ENCODE measurements at regions not wholly inside any gene's neighbourhood (a gene's known extent, or its start where the extent isn't known, plus 50 kb on each side); places are given as distances from the start of the nearest gene placed in this dataset.

DNA sequence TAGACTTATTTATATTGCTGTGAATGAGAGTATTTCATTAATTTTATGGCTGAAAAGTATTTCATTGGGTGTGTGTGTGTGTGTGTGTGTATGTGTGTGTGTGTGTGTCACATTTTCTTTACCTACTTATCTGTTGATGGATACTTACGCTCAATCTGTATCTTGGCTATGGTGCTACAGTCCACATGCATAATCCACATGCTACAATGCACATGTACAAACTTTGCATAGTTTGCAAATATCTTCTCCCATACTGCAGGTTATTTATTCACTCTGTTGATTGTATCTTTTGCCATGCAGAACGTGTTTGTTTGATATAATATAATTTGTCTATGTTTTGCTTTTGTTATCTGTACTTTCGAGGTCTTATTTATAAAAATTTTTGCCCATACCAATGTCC lies 167.8 kb downstream of the RAB28 start:
- no peak for DNase-seq

DNA sequence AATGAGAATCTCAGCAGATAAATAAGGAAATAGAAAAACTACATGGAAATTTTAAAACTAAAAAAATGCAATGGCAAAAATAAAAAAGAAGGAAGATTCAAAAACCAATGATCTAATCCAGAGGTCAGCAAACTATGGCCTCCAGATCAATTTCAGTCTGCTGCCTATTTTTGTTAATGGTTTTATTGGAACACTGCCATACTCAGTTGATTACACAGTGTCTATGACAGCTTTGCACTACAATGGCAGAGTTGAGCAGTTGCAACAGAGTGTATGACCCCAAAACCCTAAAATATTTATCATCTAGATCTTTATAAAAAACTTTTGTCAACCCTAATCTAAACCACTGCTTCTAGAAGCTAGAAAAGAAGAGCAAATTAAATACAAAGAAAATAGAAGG lies 170.3 kb downstream of the RAB28 start:
- no peak for DNase-seq

DNA sequence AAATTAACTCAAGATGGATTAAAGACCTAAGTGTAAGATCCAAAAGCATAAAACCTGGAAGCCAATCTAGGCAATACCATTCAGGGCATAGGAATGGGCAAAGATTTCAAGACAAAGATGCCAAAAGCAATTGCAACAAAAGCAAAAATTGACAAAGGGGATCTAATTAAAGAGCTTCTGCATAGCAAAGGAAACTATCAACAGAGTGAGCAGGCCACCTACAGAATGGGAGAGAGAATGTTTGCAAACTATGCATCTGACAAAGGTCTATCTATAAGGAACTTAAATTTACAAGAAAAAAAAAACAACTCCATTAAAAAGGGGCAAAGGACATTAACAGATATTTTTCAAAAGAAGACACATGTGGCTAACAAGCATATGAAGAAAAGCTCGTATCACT lies 171.9 kb downstream of the RAB28 start:
- no peak for DNase-seq

DNA sequence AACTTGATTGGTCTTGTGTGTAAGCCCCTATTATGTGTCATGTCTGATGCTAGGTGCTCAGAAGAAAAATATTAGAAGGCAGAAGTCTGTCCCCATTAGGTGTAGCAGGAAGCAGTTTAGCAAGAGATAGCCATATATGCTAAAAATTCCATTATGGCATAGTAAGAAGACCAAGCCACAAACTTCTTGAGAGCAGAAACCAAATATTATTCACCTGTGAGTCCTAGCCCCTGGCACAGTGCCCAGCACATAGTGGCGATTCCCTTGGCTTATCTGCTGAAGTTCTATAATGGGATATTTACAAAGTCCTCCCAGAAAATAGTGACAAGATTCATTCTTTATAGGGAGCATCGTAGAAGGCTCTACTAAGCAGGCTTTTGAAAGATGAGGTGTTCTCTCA lies 174.4 kb downstream of the RAB28 start:
- DNase-seq: no peak

DNA sequence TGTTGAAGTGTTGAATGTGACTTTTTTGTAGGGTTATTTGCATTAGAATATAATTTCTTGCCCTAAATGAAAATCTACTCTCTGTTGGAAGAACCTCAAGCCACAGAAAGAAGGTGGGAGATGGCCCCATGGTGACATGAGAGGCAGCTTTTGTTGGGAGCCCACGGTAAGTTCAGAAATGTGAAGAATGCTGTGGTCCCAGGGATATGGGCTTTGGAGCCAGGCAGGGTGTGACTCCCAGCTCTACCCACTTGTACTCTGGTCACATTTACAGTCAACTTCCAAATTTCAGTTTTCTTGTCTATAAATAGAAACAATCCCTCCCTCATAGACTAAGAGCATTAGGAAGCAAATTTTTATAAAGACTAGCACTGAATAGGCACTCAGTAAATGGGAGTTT lies 177.8 kb downstream of the RAB28 start:
- no peak for DNase-seq

DNA sequence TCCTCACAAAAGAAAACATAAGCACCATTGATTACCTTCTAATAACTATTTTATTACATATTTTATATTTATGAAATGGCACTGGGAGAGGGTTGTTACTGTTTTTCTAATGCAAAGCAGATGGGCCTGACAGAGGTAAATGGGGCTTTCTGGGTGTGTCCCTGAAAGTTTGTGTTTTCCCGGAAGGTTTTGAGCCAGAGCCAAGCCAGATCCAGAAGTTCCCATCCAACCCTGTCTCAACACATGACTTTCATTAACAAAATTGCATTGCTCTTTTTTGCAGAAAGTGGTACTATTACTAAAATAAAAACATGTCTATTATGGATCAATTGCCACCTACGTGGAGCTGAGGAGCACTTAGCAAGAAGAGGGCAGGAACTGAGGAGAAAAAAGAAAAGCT lies 181.3 kb downstream of the RAB28 start:
- DNase-seq: no peak

DNA sequence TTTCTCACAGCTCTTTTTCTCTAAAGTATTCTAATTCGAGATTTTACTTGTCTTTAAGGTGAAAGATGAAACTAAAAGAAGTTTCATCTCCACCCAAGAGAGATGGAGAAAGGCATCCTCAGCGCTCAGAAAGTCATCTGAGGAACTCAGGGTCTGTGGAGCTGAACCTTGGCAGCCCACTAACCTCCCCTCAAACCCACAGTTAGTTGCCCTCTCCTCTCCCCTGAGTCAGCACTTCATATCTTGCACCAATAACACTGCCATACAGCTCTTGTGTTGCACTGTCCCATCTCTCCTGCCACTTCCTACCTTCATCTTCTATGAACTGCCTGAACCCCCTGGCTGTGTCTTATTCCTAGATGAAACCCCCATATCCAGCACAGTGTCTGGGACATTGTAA lies 184.8 kb downstream of the RAB28 start:
- DNase-seq: no peak

DNA sequence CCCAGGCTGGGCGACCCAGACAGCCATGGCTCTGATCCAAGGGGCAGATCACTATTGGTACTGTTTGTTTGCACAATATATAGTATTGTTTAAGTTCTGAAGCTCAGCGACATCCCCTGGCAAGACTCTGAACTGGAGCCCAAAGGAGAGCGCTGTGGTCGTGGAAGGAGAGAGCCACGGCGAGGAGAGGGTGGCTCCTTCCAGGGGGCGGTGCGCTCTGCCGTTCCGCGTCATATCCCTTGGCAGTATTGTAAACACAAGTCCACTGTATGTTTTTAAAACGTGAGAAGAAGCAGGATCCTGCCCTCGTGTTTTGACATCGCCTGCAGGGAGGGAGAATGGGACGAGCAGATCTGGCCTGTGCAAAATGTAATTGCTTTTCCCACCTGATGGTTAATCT lies 185.5 kb downstream of the RAB28 start:
- no peak for DNase-seq

DNA sequence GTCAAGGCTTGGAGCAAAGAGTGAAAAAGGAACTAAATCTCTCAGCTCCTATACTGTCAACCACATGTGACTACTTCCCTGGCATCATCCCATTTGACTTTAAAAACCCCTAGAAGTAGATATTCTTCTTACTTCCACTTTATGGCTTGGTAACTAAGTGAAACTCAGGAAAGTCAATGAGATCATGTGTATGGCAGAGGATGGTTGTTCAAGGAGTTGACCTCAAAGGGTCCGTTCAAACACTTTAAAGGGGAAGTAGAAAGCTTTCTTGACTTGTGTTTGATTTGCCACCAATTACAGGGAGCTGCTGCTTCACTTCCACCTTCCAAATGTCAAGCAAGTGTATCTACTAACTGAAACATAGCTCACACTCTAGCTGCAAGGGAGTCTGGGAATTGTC lies 187.2 kb downstream of the RAB28 start:
- DNase-seq: no peak

DNA sequence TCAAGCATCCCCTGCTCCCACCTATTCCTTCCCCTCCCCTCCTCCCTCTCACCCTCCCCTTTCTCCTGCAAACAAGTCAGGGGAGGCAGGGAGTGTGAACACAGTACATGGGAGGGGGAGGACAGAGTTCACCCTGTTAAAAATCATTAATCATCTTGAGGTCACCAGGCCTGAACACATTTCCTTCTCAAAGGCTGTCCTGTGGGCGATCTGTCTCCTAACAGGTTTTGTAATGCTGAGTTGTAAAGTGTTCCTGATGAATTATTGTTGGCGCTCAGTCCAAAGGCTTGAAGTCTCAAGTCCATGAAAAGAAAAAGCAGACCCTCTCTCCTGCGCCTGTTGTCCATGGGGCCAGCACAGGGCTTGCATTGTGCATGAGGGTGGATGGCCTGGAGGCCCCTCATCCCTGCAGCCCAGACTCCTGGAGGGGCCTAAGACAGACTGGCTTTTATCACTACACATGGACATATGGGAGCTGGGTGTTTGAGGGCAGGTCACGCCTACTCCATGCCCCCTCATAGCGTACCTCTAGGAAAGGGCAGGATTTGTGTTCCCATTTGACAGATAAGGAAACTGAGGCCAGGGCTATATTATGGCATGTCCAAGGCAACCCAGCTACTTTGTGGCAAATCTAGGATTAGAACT lies 189.1 kb downstream of the RAB28 start:
- DNase-seq: no peak

DNA sequence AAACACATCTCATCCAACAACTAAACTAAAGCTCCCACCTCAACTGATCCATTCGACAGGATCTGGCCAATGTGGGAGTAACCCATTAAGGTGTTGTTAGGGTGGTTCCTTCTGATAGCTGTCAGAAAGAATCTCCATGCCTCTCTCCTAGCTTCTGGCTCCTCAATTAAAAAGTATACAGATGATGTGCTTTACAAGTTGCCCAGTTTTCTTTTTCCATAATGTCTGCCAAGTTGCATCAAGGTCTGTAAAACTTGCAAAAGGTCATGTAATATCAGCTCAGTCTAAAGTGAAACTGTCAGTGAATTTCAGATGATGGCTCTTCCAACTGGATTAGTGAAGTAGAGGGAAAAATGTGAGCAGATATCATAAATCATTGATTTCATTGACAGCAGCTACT lies 191.8 kb downstream of the RAB28 start:
- DNase-seq: no peak

DNA sequence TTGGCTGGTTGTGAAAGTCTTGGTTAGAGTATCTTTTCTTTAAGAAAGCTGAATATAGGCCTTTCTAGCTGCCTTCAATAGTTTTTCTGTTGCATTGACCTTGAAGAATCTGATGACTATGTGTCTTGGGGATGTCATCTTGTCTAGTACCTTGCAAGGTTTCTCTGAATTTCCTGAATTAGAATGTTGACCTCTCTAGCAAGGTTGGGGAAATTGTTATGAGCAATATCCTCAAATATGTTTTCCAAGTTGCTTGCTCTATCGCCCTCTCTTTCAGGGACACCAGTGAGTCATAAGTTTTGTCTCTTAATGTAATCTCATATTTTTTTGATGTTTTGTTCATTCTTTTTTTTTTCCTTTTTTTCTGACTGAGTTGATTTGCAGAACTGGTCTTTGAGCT lies 194.7 kb downstream of the RAB28 start:
- DNase-seq: no peak

DNA sequence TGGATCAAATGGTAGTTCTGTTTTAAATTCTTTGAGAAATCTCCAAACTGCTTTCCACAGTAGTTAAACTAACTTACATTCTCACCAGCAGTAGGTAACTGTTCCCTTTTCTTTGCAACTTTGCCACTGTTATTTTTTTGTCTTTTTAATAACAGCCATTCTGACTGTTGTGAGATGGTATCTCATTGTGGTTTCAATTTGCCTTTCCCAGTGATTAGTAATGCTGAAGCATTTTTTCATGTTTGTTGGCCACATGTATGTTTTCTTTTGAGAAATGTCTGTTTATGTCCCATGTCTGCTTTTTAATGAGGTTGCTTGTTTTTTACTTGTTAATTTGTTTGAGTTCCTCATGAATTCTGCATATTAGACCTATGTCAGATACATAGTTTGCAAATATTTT lies 198.8 kb downstream of the RAB28 start:
- DNase-seq: no peak

DNA sequence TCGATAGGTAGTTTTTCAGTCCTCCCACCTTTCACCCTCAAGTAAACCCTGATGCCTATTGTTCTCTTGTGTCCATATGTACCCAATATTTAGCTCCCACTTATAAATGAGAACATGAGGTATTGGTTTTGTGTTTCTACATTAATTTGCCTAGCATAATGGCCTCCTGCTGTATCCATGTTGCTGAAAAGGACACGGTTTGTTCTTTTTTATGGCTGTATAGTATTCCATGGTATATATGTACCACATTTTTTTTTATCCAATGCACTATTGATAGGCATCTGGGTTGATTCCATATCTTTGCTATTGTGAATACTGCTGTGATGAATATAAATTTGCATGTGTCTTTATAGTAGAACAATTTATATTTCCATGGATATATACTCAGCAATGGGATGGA lies 199.2 kb downstream of the RAB28 start:
- DNase-seq: no peak

DNA sequence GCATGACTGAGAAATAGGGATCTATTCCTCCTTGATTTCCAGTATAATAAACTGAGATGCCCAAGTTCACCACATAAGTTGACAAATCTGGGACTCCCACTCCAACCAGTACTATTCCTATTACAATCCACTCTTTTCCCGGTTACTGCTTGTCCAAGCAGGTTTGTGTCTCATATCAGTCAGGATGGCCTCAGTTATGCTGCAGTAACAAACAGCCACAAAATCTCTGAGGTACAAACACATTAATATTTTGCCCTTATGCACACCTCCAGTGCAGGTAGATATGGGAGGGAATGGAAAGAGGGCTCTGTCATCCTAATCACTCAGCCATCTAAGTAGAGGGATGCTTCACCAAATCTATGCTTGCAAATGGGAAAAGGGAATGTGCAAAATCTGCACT lies 207.8 kb downstream of the RAB28 start:
- DNase-seq: no peak

DNA sequence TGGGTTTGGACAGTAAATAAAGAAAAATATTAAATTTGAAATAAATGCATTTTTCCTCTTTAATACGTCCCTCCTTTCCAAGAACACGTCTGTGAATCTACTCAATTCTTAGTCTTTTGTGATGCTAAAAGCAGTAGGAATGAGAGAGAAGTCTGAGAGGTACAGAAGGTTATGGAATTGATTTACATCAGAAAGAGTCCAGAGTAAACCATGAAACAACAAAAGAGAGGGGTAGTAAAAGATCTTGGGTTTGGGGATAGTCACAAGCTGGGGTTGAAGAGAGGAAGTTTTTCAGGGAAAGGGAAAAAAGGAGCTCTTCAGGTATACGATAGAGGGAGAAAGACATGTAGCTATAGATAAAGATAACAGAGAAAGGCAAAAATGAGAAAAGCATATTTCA lies 215.4 kb downstream of the RAB28 start:
- DNase-seq: no peak

DNA sequence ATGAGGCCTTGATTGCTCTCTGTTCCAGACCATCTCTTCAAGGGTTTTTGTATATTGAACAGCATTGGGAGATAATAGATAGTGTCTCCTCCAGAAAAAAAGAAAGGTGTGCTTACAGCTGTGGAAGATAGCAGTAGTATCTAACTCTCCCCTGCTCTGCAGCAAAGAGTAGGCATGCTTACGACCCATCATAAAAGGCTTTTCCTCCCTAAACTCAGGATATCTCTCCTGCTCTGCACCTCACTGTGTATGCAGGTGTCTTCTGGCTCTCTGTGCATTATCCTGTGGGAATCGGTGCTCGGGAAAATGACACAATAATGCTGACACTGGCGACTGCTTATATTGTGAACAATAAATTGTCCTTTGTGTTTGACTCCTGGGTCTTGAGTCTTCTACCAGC lies 216.0 kb downstream of the RAB28 start:
- DNase-seq: no peak

DNA sequence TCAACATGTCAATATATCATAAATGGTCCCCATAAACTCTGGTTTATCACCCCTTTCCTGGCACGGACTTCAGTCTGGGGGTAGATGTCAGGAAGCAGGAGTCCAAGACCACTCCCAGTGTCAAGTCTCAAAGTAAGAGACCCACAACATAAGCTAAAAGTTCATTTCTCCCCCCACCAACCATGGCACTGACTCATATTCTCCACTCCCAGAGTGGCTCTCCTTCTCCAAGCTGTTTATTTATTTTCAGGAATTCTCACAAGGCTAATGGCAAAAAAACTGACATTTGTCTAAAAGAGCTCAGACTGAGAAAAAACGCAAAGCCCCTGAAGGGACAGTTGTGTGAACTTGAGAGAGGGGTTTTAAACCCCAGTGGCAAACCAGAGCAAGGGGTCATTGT lies 217.0 kb downstream of the RAB28 start:
- DNase-seq: no peak

DNA sequence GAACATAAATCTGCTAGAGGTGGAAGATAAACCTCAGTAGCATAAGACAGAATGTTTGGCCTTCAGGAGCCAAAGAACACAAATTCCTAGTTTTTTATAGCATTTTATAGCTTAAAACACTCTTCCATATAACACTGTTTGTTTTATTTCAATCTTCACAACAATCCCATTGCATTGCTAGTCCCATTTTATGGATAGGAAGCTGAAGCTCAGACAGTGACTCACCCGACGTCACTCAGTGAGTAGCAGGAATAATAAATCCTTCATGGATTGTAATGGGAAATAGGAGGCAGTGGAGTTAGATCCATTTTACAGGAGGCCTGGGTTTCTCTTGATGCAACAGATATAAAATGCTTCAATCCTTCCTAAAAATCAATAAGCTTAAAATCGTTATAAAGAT lies 217.5 kb downstream of the RAB28 start:
- DNase-seq: no peak

DNA sequence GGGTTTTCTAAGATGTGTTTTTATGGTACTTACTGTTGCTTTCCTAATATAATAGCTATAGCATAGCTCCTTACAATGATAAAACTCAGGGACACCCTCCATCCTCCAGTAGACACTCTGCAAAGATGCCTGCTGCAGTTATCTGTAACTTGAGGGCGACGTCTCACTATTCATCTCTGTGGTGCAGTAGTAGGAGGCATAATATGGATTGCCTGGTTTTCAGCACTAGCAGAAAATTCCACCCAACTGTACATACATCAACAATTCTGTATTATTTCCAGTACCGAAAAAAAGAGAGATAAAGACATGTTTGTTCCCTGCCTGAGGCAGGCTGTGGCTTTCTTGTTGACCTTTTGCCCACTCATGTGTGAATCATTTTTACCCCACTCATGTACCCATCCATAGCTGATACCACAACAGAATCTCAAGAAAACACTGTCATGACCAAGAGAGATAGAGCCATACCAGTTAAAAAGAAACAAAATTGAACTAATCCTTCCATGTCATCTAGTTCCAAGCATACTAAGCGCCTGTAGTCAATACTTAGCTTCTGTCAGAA lies 220.1 kb downstream of the RAB28 start:
- no peak for DNase-seq

DNA sequence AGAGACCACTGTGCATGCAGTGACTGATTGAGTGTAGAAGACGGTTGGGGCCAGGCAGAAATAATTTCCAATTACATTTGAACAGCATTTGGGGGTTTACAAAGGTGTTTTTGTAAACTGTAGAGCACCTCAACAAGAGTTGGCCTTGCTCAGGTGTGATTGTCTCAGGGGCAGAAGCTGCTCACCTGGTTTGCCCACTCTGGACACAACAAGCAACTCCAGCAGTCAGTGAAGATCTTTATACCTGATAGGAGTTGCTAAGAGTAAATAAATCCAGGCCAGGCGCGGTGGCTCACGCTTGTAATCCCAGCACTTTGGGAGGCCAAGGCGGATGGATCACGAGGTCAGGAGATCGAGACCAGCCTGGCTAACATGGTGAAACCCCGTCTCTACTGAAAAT lies 221.3 kb downstream of the RAB28 start:
- DNase-seq: no peak

DNA sequence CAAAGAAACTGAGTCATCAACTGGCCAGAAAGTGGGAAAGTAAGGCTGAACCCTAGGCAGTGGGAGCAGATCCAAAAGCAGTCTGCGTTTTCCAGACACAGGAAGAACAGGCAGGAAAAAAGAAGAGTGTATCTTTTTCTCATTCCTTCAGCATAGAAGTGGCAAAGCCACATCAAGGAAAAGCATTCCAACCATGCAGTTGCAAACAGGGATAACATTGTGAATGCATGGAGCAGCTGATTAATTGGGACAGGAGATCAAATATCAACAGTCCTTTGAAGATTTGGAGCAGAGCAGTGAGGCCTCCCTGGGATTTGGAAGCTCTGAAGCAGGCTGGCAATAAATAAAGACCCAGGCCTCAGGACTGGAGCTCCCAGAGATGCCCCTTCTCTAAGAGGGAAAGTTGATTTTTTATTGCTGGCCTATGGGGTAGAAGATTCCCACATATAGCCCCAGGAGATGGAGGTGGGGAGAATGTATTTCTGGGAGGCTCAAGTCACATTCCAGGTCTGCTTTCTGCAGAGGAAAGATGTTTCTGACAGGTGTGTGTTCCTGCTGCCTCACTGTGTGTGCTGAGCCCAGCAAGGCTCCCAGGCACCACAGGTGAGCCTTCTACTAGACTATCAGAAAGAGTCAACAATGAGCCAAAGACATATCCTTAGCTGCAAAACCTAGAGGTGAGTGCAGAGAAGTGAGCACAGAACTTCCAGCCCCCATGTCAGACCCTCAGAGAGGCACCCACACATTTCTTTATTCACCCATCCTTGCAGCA lies 222.5 kb downstream of the RAB28 start:
- no peak for DNase-seq

DNA sequence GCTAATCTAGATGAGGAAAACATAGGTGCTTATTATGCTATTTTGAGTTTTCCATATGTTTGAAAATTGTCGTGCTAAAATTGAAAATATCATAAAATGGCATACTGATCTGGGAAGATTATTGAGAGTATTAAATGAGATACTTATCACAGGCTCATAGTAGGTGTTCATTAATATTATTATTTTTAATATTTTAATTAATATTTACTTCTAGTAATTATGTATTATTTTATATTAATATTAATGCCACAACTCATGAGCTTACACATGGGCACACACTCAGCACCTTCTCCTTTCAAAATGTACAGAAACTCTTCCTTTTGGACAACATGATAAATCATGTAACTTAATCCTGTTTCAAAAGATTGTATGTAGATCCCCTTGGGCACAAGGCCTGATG lies 223.6 kb downstream of the RAB28 start:
- DNase-seq: no peak

All from hypothalamus (tissue), 51 donors.